H9 (cell line): ENCODE measurements at regions not wholly inside any gene's neighbourhood (a gene's known extent, or its start where the extent isn't known, plus 50 kb on each side); places are given as distances from the start of the nearest gene placed in this dataset.

ENCODE experiments used
- DNase-seq: peaks from one replicate; pipeline ENCODE4 v3.0.0-alpha.2; 2017
- H2AFZ ChIP-seq: one replicate; pipeline ENCODE4 v1.6.1; 2013; ENCODE audit warnings: mild to moderate bottlenecking, low read length, control low read depth, moderate library complexity
- H2AK5ac ChIP-seq: 2 replicates; pipeline ENCODE4 v1.6.1; 2013; ENCODE audit warnings: low read length, control low read depth, mixed read lengths; ENCODE audit not compliant: insufficient read length
- H2BK120ac ChIP-seq: one replicate; pipeline ENCODE4 v1.6.1; 2013; ENCODE audit warnings: low read depth, mild to moderate bottlenecking, low read length, control low read depth, inconsistent platforms; ENCODE audit not compliant: poor library complexity, severe bottlenecking
- H2BK12ac ChIP-seq: 2 replicates; pipeline ENCODE4 v1.6.1; 2013; ENCODE audit warnings: low read length, control low read depth, mixed read lengths, low read depth; ENCODE audit not compliant: insufficient read length
- H2BK15ac ChIP-seq: 2 replicates; pipeline ENCODE4 v1.6.1; 2013; ENCODE audit warnings: low read depth, low read length, control low read depth
- H2BK20ac ChIP-seq: one replicate; pipeline ENCODE4 v1.6.1; 2013; ENCODE audit warnings: low read depth, mild to moderate bottlenecking, low read length, control low read depth, inconsistent platforms; ENCODE audit not compliant: poor library complexity, severe bottlenecking
- H2BK5ac ChIP-seq: 2 replicates; pipeline ENCODE4 v1.6.1; 2013; ENCODE audit warnings: low read length, control low read depth, mixed read lengths; ENCODE audit not compliant: insufficient read length
- H3K14ac ChIP-seq: 2 replicates; pipeline ENCODE4 v1.6.1; 2013; ENCODE audit warnings: low read length, control low read depth; ENCODE audit not compliant: insufficient read depth
- H3K18ac ChIP-seq: 2 replicates; pipeline ENCODE4 v1.6.1; 2013; ENCODE audit warnings: low read depth, mild to moderate bottlenecking, mixed read lengths, low read length, control low read depth; ENCODE audit not compliant: insufficient read length
- H3K23ac ChIP-seq: 2 replicates; pipeline ENCODE4 v1.6.1; 2013; ENCODE audit warnings: low read length, control low read depth, mixed read lengths, low read depth; ENCODE audit not compliant: insufficient read length
- H3K23me2 ChIP-seq: 2 replicates; pipeline ENCODE4 v1.6.1; 2013; ENCODE audit warnings: low read depth, mild to moderate bottlenecking, mixed read lengths, low read length, control low read depth; ENCODE audit not compliant: insufficient read length, poor library complexity, severe bottlenecking
- H3K27ac ChIP-seq: 2 replicates; pipeline ENCODE4 v1.5.1; 2013; ENCODE audit warnings: low read length, control low read depth, mixed read lengths, low read depth; ENCODE audit not compliant: insufficient read length
- H3K27me3 ChIP-seq: 2 replicates; pipeline ENCODE4 v1.6.1; 2013; ENCODE audit warnings: low read length, control low read depth, inconsistent platforms; ENCODE audit not compliant: insufficient read depth
- H3K4ac ChIP-seq: 2 replicates; pipeline ENCODE4 v1.6.1; 2013; ENCODE audit warnings: low read depth, mild to moderate bottlenecking, control low read depth, inconsistent platforms, low read length, moderate library complexity
- H3K4me1 ChIP-seq: 2 replicates; pipeline ENCODE4 v1.6.1; 2013; ENCODE audit warnings: low read length, control low read depth, inconsistent platforms; ENCODE audit not compliant: insufficient read depth
- H3K4me2 ChIP-seq: 2 replicates; pipeline ENCODE4 v1.6.1; 2013; ENCODE audit warnings: low read length, control low read depth, mixed read lengths; ENCODE audit not compliant: insufficient read length, insufficient read depth
- H3K56ac ChIP-seq: 2 replicates; pipeline ENCODE4 v1.6.1; 2013; ENCODE audit warnings: low read depth, mild to moderate bottlenecking, mixed read lengths, low read length, control low read depth; ENCODE audit not compliant: insufficient read length
- H3K79me1 ChIP-seq: 2 replicates; pipeline ENCODE4 v1.6.1; 2013; ENCODE audit warnings: low read depth, mild to moderate bottlenecking, moderate library complexity, low read length, control low read depth, inconsistent platforms; ENCODE audit not compliant: insufficient read depth, poor library complexity, severe bottlenecking
- H3K79me2 ChIP-seq: 2 replicates; pipeline ENCODE4 v1.6.1; 2013; ENCODE audit warnings: low read length, control low read depth, inconsistent platforms; ENCODE audit not compliant: insufficient read depth
- H3K9ac ChIP-seq: 2 replicates; pipeline ENCODE4 v1.6.1; 2013; ENCODE audit warnings: low read length, control low read depth, mixed read lengths; ENCODE audit not compliant: insufficient read length; ENCODE audit errors: extremely low read depth
- H3K9me3 ChIP-seq: one replicate; pipeline ENCODE4 v1.6.1; 2013; ENCODE audit warnings: low read depth, low read length, inconsistent platforms; ENCODE audit not compliant: control insufficient read depth
- H3T11ph ChIP-seq: one replicate; pipeline ENCODE4 v1.6.1; 2013; ENCODE audit warnings: mild to moderate bottlenecking, low read length, control low read depth, inconsistent platforms
- H4K20me1 ChIP-seq: one replicate; pipeline ENCODE4 v1.6.1; 2013; ENCODE audit not compliant: control insufficient read depth, insufficient read length, insufficient read depth
- H4K5ac ChIP-seq: 2 replicates; pipeline ENCODE4 v1.6.1; 2013; ENCODE audit warnings: low read depth, mild to moderate bottlenecking, mixed read lengths, low read length, control low read depth; ENCODE audit not compliant: insufficient read length
- H4K8ac ChIP-seq: replicated peaks from 2 replicates; pipeline ENCODE4 v1.6.1; 2013; ENCODE audit warnings: low read length, control low read depth, mixed read lengths, low read depth; ENCODE audit not compliant: insufficient read length
- H4K91ac ChIP-seq: 2 replicates; pipeline ENCODE4 v1.6.1; 2013; ENCODE audit warnings: low read depth, mild to moderate bottlenecking, moderate library complexity, mixed read lengths, low read length, control low read depth; ENCODE audit not compliant: insufficient read length
- H3K27ac Mint-ChIP-seq, 3 experiments: 2 replicates in 2 of 3; 3 replicates in 1 of 3; pipeline ENCODE4 v1.8.0; 2020 to 2021; ENCODE audit warnings: mixed read lengths in 3 of 3, mild to moderate bottlenecking in 1 of 3, moderate library complexity in 1 of 3
- H3K27me3 Mint-ChIP-seq: 2 replicates; pipeline ENCODE4 v1.8.0; 2021; ENCODE audit warnings: low read depth, mild to moderate bottlenecking, moderate library complexity, mixed read lengths
- H3K36me3 Mint-ChIP-seq, 3 experiments: 2 replicates in 2 of 3; 3 replicates in 1 of 3; pipeline ENCODE4 v1.8.0; 2020 to 2021; ENCODE audit warnings: low read depth in 3 of 3, mixed read lengths in 3 of 3; ENCODE audit not compliant: insufficient read depth in 1 of 3
- H3K4me1 Mint-ChIP-seq, 2 experiments: 2 replicates each; pipeline ENCODE4 v1.8.0; 2020; ENCODE audit warnings: mixed read lengths in 2 of 2
- H3K4me3 Mint-ChIP-seq, 2 experiments: 2 replicates in 1 of 2; 3 replicates in 1 of 2; pipeline ENCODE4 v1.8.0; 2020 to 2021; ENCODE audit warnings: mild to moderate bottlenecking in 2 of 2, mixed read lengths in 2 of 2, moderate library complexity in 1 of 2
- H3K9me3 Mint-ChIP-seq, 2 experiments: 2 replicates in 1 of 2; 3 replicates in 1 of 2; pipeline ENCODE4 v1.8.0; 2020; ENCODE audit warnings: mild to moderate bottlenecking in 2 of 2, mixed read lengths in 2 of 2, moderate library complexity in 1 of 2
- WGBS: extraction: QIAGEN DNeasy Blood & Tissue Kit; methylation state at CpG from one replicate; pipeline ENCODE4 v1.1.7; 2013; ENCODE audit warnings: missing lambda C conversion rate, low lambda C conversion rate, mixed read lengths; ENCODE audit not compliant: insufficient read length; ENCODE audit errors: extremely low coverage; 5-methylcytosine and 5-hydroxymethylcytosine counted together
- TF ChIP-seq, protein P1 (sequence below): fragments of 200-600 bp; sonication (generic); conservative IDR thresholded peaks from 3 replicates; pipeline ENCODE4 v1.8.0; 2021; ENCODE audit warnings: antibody characterized with exemption, mild to moderate bottlenecking

DNA sequence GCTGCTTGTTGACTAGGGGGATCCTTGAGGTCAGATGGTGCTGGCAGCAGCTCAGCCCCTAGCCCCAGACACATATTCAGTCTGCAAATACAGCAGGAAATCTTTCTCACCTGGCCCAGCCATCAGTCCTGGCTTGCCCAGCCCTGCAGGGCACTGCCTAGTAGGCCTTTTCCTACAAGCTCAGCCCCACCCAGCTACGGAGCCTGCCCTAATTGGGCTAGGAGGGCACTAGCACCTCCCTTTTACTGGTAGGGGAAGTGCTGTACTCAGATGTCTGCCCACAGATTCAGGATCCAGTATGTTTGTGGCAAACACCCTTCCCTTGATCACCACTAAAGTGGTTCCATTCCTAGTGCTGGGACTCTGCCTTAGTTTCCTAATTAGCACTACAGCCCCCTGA lies 257.1 kb upstream of the CADM1 start:
- DNase-seq: peak; percentile 36
- no peak overlapping the region for H3K56ac ChIP-seq
- no peak overlapping the region for H2BK20ac ChIP-seq
- Mint-ChIP-seq H3K27ac (no peak overlapping the region), H3K36me3 (no peaks in the 10 kb centered on the region), H3K9me3 (no peaks in the 10 kb centered on the region), H3K4me1 (peaks cover 9 to 11% of the 10 kb centered on the region in 2 experiments), H3K4me3 (no peak overlapping the region), H3K27me3 (peaks cover 35% of the 10 kb centered on the region)
- no peaks in the 10 kb centered on the region for H3K4me1 ChIP-seq
- no peak overlapping the region for H3K23ac ChIP-seq
- TF ChIP-seq, protein P1, sequence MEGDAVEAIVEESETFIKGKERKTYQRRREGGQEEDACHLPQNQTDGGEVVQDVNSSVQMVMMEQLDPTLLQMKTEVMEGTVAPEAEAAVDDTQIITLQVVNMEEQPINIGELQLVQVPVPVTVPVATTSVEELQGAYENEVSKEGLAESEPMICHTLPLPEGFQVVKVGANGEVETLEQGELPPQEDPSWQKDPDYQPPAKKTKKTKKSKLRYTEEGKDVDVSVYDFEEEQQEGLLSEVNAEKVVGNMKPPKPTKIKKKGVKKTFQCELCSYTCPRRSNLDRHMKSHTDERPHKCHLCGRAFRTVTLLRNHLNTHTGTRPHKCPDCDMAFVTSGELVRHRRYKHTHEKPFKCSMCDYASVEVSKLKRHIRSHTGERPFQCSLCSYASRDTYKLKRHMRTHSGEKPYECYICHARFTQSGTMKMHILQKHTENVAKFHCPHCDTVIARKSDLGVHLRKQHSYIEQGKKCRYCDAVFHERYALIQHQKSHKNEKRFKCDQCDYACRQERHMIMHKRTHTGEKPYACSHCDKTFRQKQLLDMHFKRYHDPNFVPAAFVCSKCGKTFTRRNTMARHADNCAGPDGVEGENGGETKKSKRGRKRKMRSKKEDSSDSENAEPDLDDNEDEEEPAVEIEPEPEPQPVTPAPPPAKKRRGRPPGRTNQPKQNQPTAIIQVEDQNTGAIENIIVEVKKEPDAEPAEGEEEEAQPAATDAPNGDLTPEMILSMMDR: no peak
- no peak overlapping the region for H3K27ac ChIP-seq
- no peak overlapping the region for H3K18ac ChIP-seq
- H4K5ac ChIP-seq: no peak overlapping the region
- H3K79me2 ChIP-seq: no peaks in the 10 kb centered on the region
- H3K79me1 ChIP-seq: no peaks in the 10 kb centered on the region
- no peak overlapping the region for H2BK120ac ChIP-seq
- H2BK12ac ChIP-seq: no peak overlapping the region
- H2BK15ac ChIP-seq: no peak overlapping the region
- no peak overlapping the region for H4K8ac ChIP-seq
- no peaks in the 10 kb centered on the region for H3K9me3 ChIP-seq
- H4K91ac ChIP-seq: no peak overlapping the region
- no peak overlapping the region for H3K9ac ChIP-seq
- WGBS: no CpG with 5 or more reads among the region's 1 CpG
- no peak overlapping the region for H3K14ac ChIP-seq
- peaks cover 20% of the 10 kb centered on the region; the same call in 1 of the 2 replicates for H3K27me3 ChIP-seq
- peaks cover 7% of the 10 kb centered on the region for H3K23me2 ChIP-seq
- no peak overlapping the region for H3K4me2 ChIP-seq
- no peaks in the 10 kb centered on the region for H4K20me1 ChIP-seq
- H3K4ac ChIP-seq: no peak overlapping the region
- H2AFZ ChIP-seq: no peak overlapping the region
- no peak overlapping the region for H3T11ph ChIP-seq
- H2BK5ac ChIP-seq: no peak overlapping the region
- H2AK5ac ChIP-seq: no peak overlapping the region
